GM12872 (cell line): ENCODE measurements at regions not wholly inside any gene's neighbourhood (a gene's known extent, or its start where the extent isn't known, plus 50 kb on each side); places are given as distances from the start of the nearest gene placed in this dataset.

Experiments used
- CTCF ChIP-seq: IDR thresholded peaks from 3 replicates; pipeline ENCODE4 v1.5.1; 2011; ENCODE audit warnings: low read depth, mild to moderate bottlenecking, low read length, moderate library complexity; ENCODE audit not compliant: insufficient read depth

- TF ChIP-seq CTCF, result no peak
These were observed 280.9 kb downstream of the PRL start for GRCh38 chr6:22015944-22016343.

- TF ChIP-seq CTCF, result no peak
These were observed 279.6 kb downstream of the PRL start for GRCh38 chr6:22017272-22017671.

- no peak for TF ChIP-seq CTCF
These were observed 279.1 kb downstream of the PRL start for GRCh38 chr6:22017766-22018165.

- no peak for TF ChIP-seq CTCF
These were observed 277.0 kb downstream of the PRL start for GRCh38 chr6:22019857-22020256.

- no peak for TF ChIP-seq CTCF
These were observed 276.4 kb downstream of the PRL start for GRCh38 chr6:22020299-22021003.

GRCh38 chr6:22021966-22022365 lies 274.9 kb downstream of the PRL start:
- no peak for TF ChIP-seq CTCF

- no peak for TF ChIP-seq CTCF
These were observed 272.9 kb downstream of the PRL start for GRCh38 chr6:22023937-22024336.
